ENCODE measurements at regions not wholly inside any gene's neighbourhood (a gene's known extent, or its start where the extent isn't known, plus 50 kb on each side); places are given as distances from the start of the nearest gene placed in this dataset.

DNA sequence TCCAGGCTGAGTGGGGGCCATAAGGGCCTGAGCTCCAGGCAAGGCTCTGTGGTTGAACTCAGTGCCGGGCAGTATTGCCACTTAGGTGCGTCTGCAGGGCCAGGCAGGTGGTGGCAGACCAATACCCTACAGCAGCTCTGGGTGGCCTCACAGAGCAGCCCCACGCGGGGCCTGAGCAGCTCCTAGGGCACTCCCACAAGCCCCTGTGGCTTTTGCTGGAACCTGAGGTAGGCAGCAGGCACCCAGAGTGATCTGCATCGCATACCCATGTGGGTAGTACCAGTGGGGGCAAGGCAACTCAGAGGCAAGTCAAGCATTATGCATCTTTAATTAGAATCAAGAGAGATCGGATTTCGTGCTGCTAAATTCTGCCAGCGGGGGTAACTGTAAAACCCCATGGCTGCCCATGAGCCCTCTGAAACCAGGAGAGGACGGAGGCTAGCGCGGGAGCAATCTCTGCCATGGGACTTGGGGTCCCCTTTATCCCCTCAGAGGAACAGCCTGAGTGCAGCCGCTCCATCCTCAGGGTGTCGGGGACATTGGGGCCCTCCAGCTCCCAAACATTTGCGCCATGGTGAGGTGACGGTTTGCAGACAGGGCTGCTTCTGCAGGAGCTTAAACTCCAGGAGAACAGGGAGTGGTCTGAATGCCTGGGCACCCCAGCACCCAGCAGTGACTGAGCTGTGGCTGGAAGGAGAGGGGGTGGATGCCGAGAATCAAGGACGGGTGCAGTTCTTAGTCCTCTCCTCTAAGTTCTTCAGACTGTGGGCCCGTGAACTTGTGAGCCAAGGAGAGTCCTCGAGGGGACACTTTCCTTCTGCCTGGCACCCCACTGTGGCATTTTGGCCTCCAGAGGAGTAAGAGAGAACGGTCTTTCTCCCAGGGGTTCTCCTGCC is 62.4 kb upstream of the PCSK6 start:
- no peak for DNase-seq (ENCODE audit: low spot score)

DNA sequence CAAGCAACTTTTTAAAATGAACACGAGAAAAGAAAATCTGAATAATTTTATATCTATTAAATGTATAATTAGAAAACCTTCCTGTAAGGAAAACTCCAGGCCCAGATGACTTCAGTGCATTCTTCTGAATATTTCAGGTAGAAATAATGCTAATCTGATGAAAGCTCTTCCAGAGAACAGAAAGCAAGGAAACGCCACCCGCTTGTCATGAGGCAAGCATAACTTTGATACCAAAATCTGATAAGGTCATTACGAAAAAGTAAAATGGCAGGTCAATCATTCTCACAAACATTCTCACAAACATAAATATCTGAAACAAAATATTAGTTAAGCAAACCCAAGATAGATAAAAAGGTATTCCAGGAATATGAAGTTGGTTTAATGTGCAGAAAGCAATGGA is 60.6 kb upstream of the PCSK6 start:
- DNase-seq (ENCODE audit: low spot score), result no peak

DNA sequence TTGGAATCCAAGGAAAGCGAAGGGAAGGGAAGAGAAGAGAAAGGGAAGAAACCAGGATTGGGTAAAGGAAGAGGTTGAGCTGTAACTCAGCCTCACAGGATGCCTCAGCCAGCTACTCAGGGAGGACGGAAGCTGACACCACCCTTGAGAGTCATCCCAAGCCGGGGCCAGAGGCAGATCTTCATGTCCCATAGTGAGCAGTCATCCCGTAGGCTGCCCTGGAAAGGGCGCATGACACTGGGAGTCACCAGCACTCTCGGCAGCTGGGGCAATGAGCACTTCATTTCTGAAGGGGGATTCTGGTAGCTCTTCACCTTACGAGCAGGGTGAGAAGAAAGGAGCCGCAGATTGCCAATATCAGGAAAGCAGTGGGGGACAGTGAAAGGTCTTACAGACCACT is 60.1 kb upstream of the PCSK6 start:
- DNase-seq (ENCODE audit: low spot score), result no peak

DNA sequence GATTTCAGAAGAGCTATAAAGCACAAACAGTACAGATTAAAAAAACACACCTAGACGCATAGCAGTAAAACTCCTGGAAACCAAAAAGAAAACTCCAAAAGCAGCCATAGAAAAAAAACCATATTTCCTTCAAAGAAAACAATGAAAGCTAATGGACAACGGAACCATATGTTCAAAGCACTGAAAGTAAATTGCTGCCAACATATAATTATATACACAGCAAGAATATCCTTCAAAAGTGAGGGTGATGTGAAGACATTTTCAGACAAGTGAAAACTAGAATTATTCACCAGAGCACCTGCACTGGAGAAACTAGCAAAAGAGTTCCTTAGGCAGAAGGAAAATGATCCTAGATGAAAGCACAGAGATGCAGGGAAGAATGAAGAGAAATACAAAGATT is 58.2 kb upstream of the PCSK6 start:
- DNase-seq (ENCODE audit: low spot score), result no peak

DNA sequence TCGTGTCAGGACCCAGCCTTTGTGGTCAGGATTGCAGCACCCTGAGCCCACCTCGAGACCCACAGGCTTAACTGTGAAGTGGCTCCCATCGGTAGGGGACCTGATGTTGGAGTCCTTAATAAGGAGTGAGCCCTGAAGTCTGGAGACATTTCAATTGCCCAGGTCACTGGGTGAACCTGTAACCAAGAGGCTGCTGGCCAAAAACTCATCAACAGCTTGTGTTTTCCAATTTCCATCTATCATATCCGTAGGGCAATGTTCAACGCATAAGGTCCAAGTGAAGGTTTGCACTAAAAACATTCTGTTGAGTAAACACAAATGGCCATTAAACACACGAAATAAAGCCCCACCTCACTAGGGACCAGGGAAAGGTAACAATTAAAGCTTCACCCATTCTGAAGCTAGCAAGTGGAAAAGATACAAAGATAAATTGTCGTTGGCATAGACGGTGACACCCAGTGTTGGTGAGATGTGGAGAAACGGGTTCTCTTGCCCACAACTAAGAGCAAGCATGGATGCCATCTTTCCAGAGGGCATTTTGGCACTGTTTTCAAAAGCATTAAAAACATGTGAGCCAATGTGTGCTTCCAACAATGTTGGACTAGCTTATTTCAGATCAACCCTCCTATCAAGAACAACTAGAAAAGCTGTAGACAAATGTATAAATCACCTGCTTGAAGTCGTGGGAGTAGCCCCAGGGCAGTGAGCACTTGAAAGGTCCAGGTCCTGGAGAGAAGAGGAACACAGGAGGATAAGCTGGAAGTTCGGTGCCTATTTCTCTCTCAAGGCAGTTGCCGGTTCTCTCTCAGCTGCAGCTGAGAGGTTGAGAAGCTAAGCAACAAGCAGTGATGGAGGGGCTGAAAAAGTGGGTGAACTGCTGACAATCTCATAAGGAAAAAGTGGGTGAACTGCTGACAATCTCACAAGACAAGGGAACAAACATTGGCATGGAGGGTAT is 56.3 kb upstream of the PCSK6 start:
- no peak for DNase-seq (ENCODE audit: low spot score)

DNA sequence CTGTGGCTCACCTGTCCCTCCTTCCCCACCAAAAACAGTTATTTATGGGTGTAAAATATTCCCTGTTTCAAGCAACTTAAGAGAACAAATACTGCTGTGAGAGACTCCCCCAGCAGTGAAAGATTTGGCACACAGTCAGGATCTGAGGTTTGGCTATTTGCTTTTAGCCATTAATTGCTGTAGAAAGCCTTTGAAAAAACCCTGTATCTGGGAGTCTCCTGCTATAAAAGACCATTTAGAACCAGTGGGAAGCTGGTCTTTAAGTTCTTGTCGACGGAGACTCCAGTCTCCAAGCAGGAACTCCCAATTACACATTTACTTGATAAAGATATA is 55.1 kb upstream of the PCSK6 start:
- no peak for DNase-seq (ENCODE audit: low spot score)

DNA sequence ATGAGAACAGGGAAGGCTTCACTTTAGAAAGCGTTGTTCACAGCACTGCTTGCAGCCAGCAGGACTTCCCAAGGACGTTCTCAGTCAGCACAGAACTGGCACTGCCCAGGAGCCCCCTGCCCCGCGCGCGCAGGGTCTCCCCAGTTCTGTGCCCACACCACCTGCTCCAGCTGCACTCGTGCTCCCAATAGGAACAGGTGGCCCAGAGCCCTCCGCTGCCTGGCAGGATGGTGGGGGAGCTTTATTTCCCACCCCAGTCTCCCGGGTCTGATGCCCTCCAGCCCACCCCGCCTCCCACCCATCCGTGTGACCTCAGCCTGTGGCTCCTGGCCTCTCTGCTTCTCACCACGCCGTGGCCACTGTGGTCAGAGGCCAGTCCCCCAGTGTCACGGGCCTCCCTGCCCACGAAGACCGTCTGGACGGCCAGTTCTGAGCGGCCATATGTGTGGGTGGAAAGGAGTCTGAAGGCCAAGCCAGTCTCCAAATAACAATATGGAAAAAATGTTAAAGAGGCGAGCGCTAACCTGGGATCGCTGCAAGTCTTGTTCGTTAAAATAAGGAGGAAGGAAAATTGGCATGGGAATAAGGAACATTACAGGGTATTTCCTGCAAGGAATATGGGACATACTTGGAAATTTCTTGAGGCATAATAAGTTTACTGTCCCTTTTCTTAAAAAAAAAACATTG is 54.6 kb upstream of the PCSK6 start:
- DNase-seq (ENCODE audit: low spot score), result no peak

DNA sequence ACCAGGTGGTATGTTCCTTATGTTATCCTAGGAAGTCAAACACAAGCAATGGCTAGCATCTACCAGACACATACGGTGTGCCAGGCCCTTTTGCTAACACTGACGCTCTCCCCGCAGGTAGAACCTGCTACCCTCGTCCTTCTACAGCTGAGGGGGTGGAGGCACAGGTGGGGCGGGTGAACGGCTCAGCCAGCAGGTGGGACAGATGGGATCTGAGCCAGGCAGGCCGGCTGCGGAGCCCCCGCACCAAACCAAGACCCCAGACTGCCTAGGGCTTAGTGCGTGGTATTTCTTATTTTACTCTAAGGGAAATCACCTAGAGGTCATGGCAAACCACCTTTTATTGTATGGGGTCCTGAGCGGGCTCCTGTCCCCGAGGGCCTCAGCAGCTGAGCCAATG is 53.9 kb upstream of the PCSK6 start:
- DNase-seq (ENCODE audit: low spot score), result no peak

DNA sequence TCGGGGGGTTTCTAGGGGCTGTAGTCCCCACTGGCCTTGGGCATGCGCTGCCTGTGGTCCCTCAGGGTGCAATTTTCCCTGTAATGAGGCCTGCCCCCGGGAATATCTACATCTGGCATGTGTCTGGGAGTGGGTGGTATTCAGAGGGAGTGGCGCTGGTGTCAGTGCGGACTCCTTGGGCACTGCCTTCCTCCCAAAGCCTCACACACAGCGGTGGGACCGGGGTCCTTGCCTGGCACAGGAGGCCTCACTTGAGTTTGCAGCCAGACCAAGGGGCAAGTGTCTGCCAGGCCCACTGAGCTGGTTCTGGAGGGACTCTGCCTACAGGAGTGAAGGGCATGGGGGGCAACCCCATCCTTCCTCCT is 53.5 kb upstream of the PCSK6 start:
- no peak for DNase-seq (ENCODE audit: low spot score)

DNA sequence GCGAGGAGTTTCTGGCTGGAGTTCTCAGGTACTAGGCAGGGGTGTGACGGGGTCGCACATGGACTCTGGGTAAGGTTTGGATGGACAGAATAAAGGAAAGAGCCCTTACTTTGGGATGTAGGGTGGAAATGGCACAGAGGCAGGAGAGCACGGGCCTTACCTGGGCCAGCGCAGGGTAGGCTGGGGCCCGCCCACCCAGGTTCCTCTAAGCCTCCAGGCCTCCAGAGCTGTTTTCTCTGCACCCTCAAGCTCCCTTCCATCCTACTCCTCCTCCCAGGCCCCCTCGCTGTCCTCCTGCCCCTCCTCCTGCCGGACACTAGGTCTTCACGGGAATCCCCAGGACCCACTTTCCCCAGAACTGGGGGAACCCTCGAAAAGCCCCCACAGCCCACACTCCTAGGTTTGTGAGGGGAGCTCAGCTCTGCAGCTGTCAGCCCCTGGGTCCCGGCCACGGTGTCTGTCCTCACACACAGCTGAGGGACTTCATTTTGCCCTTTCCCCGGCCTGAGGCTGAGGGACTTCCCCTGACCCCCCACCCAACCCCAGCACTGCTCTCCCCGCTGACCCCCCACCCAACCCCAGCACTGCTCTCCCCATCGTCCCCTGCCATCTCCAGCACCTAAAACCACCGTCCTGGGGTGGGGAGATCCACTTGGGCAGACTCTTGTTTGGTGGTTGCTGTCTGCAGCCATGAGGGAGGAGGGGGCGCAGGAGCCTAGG is 53.0 kb upstream of the PCSK6 start:
- DNase-seq (ENCODE audit: low spot score), result no peak

DNA sequence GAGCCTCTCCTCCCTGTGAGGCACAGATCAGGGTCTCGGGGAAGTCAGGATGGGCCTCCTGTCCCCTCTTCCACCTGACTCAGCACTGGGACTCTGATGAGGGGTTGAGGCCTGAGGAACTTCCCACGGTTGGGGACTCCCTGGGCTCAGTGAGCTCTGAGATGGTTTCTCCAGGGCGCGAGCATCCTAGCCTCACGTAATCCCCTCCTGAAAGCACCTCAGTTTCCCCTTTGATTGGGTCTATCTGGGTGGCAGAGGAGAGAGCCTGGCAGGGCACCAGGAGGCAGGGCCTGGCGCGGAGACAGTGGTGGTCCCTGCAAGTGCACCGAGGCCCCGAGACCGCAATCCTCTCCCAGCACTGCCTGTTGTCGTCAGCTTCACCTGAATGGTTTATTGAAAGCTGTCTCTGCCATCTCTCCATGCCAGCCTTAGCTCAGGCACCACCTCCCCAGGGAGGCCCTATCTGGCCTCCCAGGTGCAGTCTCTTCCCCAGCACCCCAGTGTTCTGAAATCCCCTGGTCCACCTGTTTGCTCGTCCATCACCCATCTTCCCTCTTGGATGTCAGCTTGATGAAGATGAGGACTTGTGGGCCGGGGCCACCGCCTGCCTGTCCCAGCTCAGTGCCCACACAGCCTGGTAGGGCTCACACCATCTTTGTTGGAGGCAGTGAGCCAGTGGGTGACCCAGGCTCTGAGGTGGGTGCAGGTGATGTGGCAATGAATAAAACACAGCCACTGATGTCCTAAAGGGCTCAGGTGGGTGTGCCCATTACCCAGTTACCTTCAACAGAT is 52.2 kb upstream of the PCSK6 start:
- DNase-seq (ENCODE audit: low spot score), result no peak

DNA sequence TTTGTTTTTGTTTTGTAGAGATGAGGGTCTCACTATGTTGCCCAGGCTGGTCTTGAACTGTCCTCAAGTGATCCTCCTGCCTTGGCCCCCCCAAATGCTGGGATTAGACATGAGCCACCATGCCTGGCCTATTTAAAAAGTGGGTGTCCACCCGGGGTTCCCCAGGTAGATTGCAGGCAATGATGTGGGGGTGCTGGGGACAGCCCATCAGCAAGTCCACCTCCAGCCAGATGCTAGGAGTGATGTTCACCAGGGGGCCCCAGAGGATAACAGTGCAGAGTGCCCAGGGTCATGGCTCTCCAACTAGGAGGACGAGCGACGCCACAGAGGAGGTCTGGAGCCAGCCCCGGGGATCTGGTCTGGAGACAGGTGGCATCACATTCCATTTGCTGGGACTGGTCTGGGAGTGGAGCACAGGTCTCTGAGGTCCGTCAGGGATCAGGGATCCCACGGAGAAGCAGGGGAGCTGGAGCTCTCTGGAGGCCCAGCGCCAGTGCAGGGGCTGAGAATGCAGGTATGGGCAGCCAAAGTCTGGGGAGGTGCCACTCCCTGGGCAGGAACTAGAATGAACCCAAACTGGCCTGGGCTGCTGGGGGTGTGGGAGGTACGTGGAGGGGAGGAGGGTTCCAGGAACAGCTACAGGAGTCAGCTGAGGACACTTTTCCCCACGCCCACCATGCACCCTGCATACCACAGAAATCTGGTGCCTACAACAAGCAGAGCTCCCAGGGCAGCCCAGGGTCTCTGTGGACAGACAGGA is 51.2 kb upstream of the PCSK6 start:
- DNase-seq (ENCODE audit: low spot score), result no peak

DNA sequence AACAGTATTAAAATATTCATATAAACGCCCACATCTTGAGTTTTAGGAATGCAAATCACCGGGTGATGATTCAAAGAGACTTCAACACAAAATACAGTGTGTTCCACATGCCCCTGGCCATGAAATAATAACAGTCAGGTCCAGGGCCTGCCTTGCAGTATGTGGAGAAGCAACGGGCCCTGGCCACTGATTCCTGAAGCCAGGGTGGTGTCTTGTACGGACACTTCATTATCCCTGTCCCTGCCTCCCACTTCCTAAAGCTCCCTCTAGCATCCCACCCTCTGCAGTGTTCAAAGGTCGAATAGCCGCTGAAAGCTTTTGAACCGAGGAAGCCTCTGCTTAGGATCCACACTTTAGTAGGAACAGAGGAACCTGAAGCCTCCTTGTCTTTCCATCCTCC is 50.4 kb upstream of the PCSK6 start:
- DNase-seq (ENCODE audit: low spot score), result no peak

DNA sequence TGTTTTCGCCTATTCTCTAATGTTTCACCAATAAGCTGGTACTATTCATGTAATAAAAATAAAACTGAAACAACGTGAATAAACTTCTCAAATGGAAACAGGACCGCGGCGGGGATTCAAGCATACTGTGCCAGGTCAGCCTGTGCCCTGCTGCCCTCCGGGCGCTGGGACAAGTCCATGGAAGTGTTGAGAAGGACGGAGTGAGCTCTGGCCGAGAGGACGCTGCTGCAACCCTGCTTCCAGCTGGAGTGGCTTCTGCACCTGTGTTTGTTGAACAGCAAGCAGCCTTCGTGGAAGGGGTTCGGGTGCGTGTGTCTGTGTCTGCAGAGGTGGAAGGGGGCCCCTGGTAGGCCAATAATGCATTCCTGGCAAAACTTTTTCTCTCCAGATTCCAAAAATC is 50.0 kb upstream of the PCSK6 start:
- no peak for DNase-seq (ENCODE audit: low spot score)
